Progenitor cell of endocrine pancreas (in vitro differentiated cells): ENCODE measurements at regions not wholly inside any gene's neighbourhood (a gene's known extent, or its start where the extent isn't known, plus 50 kb on each side); places are given as distances from the start of the nearest gene placed in this dataset.

ENCODE experiments used
- DNase-seq: peaks from one replicate; pipeline ENCODE4 v3.0.0; 2021; ENCODE audit warnings: low spot score; ENCODE audit not compliant: unreplicated experiment
- H3K27ac Mint-ChIP-seq: 2 replicates; pipeline ENCODE4 v1.8.0; 2021; ENCODE audit warnings: mild to moderate bottlenecking, moderate library complexity, mixed read lengths
- H3K27me3 Mint-ChIP-seq: 2 replicates; pipeline ENCODE4 v1.8.0; 2021; ENCODE audit warnings: mixed read lengths
- H3K36me3 Mint-ChIP-seq: 2 replicates; pipeline ENCODE4 v1.8.0; 2022; ENCODE audit warnings: mixed read lengths; ENCODE audit not compliant: insufficient read depth
- H3K4me1 Mint-ChIP-seq: 2 replicates; pipeline ENCODE4 v1.8.0; 2021; ENCODE audit warnings: low read depth, mixed read lengths
- H3K4me3 Mint-ChIP-seq: 2 replicates; pipeline ENCODE4 v1.8.0; 2021; ENCODE audit warnings: low read depth, mild to moderate bottlenecking, moderate library complexity, mixed read lengths
- H3K9me3 Mint-ChIP-seq: 2 replicates; pipeline ENCODE4 v1.8.0; 2021; ENCODE audit warnings: low read depth, mixed read lengths
- TF ChIP-seq, protein P1 (sequence below): fragments of 200-600 bp; sonication (generic); IDR thresholded peaks from one replicate; pipeline ENCODE4 v1.5.0; 2021; ENCODE audit warnings: antibody characterized with exemption, mild to moderate bottlenecking; ENCODE audit not compliant: unreplicated experiment

DNA sequence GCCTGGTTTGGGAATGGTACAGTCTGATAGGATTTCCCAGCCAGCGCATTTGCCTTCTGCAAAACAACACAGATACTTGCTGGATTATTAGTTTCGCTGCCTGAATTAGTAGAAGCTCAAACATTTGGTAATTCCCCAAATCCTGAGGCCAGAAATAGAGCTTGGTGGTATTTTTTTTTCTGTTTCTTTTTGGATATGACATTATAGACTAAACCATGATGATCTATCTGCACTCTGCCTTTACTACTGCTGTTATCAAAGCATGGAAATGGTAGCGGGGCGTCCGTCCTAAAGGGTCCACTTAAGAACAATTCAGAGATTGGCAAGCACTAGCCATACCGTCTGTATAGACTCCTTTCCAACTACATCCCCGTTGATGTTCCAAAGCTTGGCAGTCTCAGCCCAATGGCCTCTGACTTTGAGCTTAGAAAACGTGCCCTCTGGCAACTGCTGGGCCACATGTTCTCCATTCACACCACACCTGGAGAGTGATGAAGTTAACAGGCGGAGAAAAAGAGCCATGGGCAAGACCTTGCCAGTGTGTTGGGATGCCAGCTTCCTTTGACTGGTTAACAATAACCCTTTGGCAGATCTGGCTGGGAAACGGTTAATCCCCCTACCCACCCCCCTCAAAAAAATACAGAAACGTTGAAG is 241.0 kb upstream of the NR2F2 start:
- H3K27me3 Mint-ChIP-seq, result no peaks in the 10 kb centered on the region
- no peaks in the 10 kb centered on the region for H3K9me3 Mint-ChIP-seq
- no peak overlapping the region for H3K27ac Mint-ChIP-seq
- peaks cover 9% of the 10 kb centered on the region for H3K4me1 Mint-ChIP-seq
- H3K4me3 Mint-ChIP-seq, result no peak overlapping the region
- DNase-seq, result no peak
- H3K36me3 Mint-ChIP-seq, result no peaks in the 10 kb centered on the region
- TF ChIP-seq, protein P1, sequence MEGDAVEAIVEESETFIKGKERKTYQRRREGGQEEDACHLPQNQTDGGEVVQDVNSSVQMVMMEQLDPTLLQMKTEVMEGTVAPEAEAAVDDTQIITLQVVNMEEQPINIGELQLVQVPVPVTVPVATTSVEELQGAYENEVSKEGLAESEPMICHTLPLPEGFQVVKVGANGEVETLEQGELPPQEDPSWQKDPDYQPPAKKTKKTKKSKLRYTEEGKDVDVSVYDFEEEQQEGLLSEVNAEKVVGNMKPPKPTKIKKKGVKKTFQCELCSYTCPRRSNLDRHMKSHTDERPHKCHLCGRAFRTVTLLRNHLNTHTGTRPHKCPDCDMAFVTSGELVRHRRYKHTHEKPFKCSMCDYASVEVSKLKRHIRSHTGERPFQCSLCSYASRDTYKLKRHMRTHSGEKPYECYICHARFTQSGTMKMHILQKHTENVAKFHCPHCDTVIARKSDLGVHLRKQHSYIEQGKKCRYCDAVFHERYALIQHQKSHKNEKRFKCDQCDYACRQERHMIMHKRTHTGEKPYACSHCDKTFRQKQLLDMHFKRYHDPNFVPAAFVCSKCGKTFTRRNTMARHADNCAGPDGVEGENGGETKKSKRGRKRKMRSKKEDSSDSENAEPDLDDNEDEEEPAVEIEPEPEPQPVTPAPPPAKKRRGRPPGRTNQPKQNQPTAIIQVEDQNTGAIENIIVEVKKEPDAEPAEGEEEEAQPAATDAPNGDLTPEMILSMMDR, result no peak

DNA sequence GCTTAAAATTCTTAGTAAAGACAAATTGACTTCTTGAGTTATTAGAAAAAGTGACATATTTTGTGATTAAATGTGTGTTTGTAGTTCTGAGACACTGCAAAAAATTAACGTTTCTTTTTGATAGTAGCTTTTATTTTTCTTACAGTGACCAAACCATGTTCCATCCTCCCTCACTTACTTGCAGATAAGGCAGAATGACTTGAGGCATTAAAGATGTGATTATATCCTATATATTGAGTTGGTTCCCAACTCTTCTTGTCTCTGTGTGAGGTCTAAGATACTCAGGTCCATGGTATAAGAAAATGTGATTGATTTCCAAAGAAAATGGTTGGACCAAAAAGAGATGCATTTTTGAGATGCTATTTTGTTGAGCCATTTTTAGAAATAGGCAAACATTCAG is 238.3 kb upstream of the NR2F2 start:
- TF ChIP-seq, protein P1, result no peak
- Mint-ChIP-seq H3K9me3 (peaks cover 4% of the 10 kb centered on the region), H3K36me3 (no peaks in the 10 kb centered on the region), H3K27me3 (peaks cover 5% of the 10 kb centered on the region), H3K4me3 (no peak overlapping the region), H3K4me1 (peaks cover 9% of the 10 kb centered on the region), H3K27ac (no peak overlapping the region)
- DNase-seq, result no peak

DNA sequence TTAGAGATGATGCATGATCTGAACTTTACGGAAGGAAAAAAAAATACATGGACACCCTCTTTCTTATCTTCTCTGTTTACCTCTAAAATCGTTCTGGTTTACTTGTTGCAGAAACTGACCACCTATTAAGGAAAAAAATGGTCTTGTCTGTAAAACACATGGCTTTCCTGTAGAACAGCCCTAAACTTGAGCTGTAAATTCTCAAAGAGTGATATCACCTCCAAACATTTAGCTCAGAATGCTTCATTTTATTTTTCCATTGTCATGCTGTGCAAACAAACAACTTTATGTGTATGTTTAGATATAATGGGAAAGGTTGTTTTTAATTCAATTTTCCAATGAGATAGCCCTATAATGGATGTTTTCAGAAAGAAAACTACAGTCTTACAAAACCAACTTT is 237.4 kb upstream of the NR2F2 start:
- TF ChIP-seq, protein P1, result no peak
- DNase-seq, result no peak
- Mint-ChIP-seq H3K9me3 (peaks cover 4% of the 10 kb centered on the region), H3K36me3 (no peaks in the 10 kb centered on the region), H3K4me1 (peaks cover 7% of the 10 kb centered on the region), H3K27ac (no peak overlapping the region), H3K4me3 (no peak overlapping the region), H3K27me3 (peaks cover 5% of the 10 kb centered on the region)

DNA sequence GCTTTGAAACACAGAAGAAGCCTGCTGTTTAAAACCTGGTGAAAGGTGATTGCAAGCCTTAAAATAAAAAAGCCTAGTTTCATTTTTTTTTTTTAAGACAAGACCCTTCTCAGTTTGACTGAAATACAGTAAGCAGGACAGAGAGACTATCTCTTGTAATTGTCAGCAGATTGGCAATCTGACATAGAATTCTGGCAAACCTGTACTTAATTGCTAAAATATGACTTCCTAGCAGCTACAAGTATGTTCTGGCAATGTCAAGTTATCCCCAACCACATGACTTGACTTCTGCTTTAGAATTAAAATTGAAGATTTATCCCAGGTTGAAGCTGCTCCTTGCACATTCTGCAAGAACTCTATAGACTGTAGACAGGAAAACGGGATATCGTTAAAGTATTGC is 232.8 kb upstream of the NR2F2 start:
- TF ChIP-seq, protein P1, result no peak
- no peak overlapping the region for H3K27ac Mint-ChIP-seq
- H3K27me3 Mint-ChIP-seq, result peaks cover 9% of the 10 kb centered on the region
- no peaks in the 10 kb centered on the region for H3K36me3 Mint-ChIP-seq
- H3K9me3 Mint-ChIP-seq, result peaks cover 4% of the 10 kb centered on the region
- no peak for DNase-seq
- peaks cover 5% of the 10 kb centered on the region for H3K4me1 Mint-ChIP-seq
- H3K4me3 Mint-ChIP-seq, result no peak overlapping the region

DNA sequence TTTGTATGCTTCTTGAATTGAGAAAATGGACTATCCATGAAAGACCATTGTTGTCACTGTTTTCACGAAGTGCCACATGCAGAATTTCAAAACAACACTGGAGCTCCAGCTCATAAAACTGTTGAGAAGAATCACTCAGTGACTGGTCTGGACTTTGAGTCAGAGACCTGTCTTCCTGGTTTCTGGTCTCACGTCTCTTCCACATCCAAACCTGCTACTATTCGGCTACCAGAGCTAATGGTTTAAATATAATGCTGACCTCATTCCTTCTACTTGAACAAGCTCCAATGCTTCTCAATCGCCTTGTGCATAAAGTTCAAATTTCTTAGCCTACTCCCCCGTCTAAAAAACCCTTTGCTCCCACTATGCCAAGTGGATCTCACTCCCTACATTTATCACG is 227.9 kb upstream of the NR2F2 start:
- DNase-seq, result no peak

More for the DNA sequence above, 227.9 kb upstream of the NR2F2 start:
- no peak overlapping the region for H3K27ac Mint-ChIP-seq
- TF ChIP-seq, protein P1, result no peak
- peaks cover 1% of the 10 kb centered on the region for H3K4me1 Mint-ChIP-seq
- peaks cover 3% of the 10 kb centered on the region for H3K9me3 Mint-ChIP-seq
- H3K27me3 Mint-ChIP-seq, result peaks cover 21% of the 10 kb centered on the region
- H3K36me3 Mint-ChIP-seq, result no peaks in the 10 kb centered on the region
- no peak overlapping the region for H3K4me3 Mint-ChIP-seq
